ENCODE measurements at regions not wholly inside any gene's neighbourhood (a gene's known extent, or its start where the extent isn't known, plus 50 kb on each side); places are given as distances from the start of the nearest gene placed in this dataset.

DNA sequence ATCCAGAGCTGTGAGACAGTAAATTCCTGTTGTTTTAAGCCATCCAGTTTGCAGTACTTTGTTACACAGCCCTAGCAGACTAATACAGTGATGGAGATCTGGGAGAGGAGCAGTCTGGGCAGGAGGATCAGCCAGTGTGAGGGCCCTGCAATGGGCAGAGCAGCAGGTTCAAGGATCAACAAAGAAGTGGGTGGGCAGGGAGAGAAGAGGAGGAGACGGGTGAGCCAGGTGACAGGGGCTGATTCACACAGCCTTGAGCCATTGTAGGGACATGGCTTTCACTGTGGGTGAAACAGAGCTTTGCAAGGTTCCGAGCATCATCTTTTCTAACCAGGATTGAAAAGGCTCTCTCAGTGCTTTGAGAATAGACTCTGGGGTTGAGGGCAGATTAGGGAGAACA lies 88.2 kb upstream of the MVB12B start:
- H3K36me3 ChIP-seq = no peaks in the 10 kb centered on the region
- H3K9me3 ChIP-seq (ENCODE audit: severe bottlenecking) = no peaks in the 10 kb centered on the region
- no peak overlapping the region for H3K27ac ChIP-seq
- H3K4me3 ChIP-seq (ENCODE audit: low read depth, low read length) = no peak overlapping the region
- H3K27me3 ChIP-seq (ENCODE audit: insufficient read depth, low read depth, severe bottlenecking) = no peaks in the 10 kb centered on the region
- DNase-seq = no peak
- TF ChIP-seq, protein P1, sequence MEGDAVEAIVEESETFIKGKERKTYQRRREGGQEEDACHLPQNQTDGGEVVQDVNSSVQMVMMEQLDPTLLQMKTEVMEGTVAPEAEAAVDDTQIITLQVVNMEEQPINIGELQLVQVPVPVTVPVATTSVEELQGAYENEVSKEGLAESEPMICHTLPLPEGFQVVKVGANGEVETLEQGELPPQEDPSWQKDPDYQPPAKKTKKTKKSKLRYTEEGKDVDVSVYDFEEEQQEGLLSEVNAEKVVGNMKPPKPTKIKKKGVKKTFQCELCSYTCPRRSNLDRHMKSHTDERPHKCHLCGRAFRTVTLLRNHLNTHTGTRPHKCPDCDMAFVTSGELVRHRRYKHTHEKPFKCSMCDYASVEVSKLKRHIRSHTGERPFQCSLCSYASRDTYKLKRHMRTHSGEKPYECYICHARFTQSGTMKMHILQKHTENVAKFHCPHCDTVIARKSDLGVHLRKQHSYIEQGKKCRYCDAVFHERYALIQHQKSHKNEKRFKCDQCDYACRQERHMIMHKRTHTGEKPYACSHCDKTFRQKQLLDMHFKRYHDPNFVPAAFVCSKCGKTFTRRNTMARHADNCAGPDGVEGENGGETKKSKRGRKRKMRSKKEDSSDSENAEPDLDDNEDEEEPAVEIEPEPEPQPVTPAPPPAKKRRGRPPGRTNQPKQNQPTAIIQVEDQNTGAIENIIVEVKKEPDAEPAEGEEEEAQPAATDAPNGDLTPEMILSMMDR (IDR thresholded peaks at IDR 0.05; ENCODE audit: low read depth, low read length) = no peak

DNA sequence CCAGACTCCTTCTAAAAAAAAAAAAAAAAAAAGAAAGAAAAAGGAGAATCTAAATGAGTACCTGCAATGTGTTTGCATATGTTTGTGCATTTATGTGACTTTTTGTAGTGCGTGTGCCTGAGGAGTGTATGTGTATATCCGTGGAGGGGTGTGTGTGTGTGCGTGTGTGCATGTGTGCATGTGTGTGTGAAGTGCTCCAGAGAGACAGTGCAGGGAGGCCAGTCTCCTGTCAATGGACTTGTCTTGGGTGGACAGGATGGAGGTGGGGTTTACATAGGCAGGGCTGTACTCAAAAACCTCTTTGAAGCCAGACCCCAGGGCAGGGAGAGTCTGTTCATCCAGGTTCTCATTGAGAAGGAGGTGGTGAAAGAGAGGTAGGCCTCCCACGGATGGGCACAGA lies 87.1 kb upstream of the MVB12B start:
- Histone ChIP-seq H3K27ac (no peak overlapping the region), H3K27me3 (ENCODE audit: insufficient read depth, low read depth, severe bottlenecking) (no peaks in the 10 kb centered on the region), H3K4me3 (ENCODE audit: low read depth, low read length) (no peak overlapping the region), H3K9me3 (ENCODE audit: severe bottlenecking) (no peaks in the 10 kb centered on the region), H3K36me3 (no peaks in the 10 kb centered on the region)
- TF ChIP-seq, protein P1 (IDR thresholded peaks at IDR 0.05; ENCODE audit: low read depth, low read length) = no peak
- no peak for DNase-seq

DNA sequence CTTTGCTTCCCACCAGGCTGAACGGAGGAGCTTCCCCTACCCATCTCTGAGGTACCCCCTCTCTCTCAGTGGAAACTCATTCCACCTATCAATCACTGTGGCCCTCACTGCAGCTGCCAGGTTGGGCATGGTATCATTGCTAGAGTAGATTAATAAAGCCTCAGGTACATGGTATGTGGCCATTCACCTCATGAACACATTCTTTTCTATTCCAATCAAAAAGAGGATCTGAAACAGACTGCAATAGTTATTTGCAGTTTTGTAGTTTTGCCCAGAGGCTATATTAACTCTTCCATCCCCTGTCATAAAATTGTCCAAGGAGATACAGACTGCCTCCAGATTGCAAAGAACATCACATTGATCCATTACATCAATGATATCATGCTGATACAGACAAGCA lies 85.8 kb upstream of the MVB12B start:
- DNase-seq = no peak
- no peak overlapping the region for H3K27ac ChIP-seq
- H3K4me3 ChIP-seq (ENCODE audit: low read depth, low read length) = no peak overlapping the region
- no peaks in the 10 kb centered on the region for H3K36me3 ChIP-seq
- no peaks in the 10 kb centered on the region for H3K9me3 ChIP-seq (ENCODE audit: severe bottlenecking)
- TF ChIP-seq, protein P1 (IDR thresholded peaks at IDR 0.05; ENCODE audit: low read depth, low read length) = no peak
- H3K27me3 ChIP-seq (ENCODE audit: insufficient read depth, low read depth, severe bottlenecking) = no peaks in the 10 kb centered on the region

DNA sequence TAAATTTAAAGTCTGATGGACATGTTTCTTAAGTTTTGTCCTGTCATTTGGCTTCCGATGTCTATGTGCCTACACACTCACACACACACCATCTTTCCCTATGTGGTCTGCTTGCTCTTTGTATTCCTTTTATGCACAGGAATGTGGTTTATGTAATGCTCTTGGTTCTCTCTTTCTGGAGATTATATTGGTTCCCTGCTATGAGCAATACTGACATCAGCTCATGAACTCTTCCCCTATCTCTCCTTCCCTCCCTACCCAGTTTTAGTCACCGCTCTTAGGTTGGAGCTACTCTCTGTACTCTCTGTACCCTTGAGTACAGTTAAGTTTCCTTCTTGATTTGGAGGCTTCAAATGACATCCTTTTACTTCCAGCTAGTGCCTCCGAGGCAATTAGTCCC lies 77.9 kb upstream of the MVB12B start:
- Histone ChIP-seq H3K27ac (no peak overlapping the region), H3K9me3 (ENCODE audit: severe bottlenecking) (peaks cover 3% of the 10 kb centered on the region), H3K4me3 (ENCODE audit: low read depth, low read length) (no peak overlapping the region), H3K27me3 (ENCODE audit: insufficient read depth, low read depth, severe bottlenecking) (no peaks in the 10 kb centered on the region), H3K36me3 (no peaks in the 10 kb centered on the region)
- TF ChIP-seq, protein P1 (IDR thresholded peaks at IDR 0.05; ENCODE audit: low read depth, low read length) = no peak
- no peak for DNase-seq

DNA sequence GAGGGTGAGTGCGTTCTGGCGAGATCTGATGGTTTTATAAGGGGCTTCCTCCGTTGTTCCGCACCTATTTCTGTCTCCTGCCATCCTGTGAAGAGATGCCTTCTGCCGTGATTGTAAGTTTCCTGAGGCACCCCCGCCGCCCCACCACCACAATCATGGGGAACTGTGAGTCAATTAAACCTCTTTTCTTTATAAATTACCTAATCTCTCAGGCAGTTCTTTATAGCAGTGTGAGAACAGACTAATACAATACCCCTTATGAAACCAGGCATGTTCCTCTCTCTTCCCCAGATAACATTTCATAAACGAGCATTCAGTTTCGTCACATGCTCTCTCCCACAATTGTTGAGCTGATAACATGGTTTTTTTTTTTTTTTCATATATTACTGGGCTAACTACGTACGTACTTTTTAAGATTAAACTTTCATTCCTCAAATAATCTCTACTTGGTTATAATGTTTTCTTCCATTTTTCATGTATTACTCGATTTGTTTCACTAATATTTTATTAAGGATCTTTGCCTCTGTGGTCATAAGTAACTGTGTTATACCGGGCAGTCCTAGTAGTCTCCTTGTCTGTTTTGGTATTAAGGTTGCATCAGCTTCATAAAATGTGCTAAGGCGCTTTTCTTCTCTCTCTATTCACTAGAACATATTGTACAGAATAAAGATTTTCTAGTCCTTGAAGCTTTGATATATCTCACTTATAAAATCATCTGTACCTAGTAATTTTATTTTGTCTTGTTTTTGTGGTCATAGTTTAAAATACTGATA lies 64.9 kb upstream of the MVB12B start:
- Histone ChIP-seq H3K27me3 (ENCODE audit: insufficient read depth, low read depth, severe bottlenecking) (no peaks in the 10 kb centered on the region), H3K4me3 (ENCODE audit: low read depth, low read length) (no peak overlapping the region), H3K36me3 (no peaks in the 10 kb centered on the region), H3K27ac (no peak overlapping the region), H3K9me3 (ENCODE audit: severe bottlenecking) (no peaks in the 10 kb centered on the region)
- TF ChIP-seq, protein P1 (IDR thresholded peaks at IDR 0.05; ENCODE audit: low read depth, low read length) = no peak
- no peak for DNase-seq

DNA sequence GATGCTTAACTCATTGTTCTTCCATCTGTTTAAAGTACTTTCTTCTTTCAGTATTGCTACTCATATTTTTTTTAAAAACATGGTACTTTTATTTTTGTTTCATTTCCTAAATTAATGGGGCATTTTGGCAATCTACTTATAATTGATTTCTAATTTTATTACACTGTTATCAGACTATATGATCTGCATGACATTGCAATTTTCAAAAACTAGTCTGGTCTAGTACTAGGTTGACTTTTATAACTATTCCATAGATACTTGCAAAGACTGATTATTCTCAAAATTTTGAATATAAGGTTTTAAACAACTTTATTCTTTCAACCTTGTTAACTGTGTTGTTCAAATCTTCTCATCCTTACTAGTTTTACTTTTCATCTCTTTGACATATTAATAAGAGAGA lies 63.9 kb upstream of the MVB12B start:
- Histone ChIP-seq H3K27ac (no peak overlapping the region), H3K9me3 (ENCODE audit: severe bottlenecking) (no peaks in the 10 kb centered on the region), H3K4me3 (ENCODE audit: low read depth, low read length) (no peak overlapping the region), H3K36me3 (no peaks in the 10 kb centered on the region), H3K27me3 (ENCODE audit: insufficient read depth, low read depth, severe bottlenecking) (no peaks in the 10 kb centered on the region)
- no peak for DNase-seq
- TF ChIP-seq, protein P1 (IDR thresholded peaks at IDR 0.05; ENCODE audit: low read depth, low read length) = no peak
